PC-9 (cell line): ENCODE measurements at regions not wholly inside any gene's neighbourhood (a gene's known extent, or its start where the extent isn't known, plus 50 kb on each side); places are given as distances from the start of the nearest gene placed in this dataset.

Experiments
- BruUV-seq: library from RNA; stranded (reverse); fragments of 400-500 nt; replicated peaks from 2 replicates; lab custom pipeline; 2021; lab: Mats Ljungman, UMichigan
- CTCF ChIA-PET: fragments of 300-600 bp; sonication (Branson Sonifier 250); formaldehyde crosslinking; loops from one replicate; lab custom pipeline; 2022; ENCODE audit warnings: antibody characterized with exemption; lab: Charles Lee
- POLR2A ChIA-PET: fragments of 300-600 bp; sonication (Branson Sonifier 250); formaldehyde crosslinking; loops from one replicate; lab custom pipeline; 2022; ENCODE audit warnings: antibody characterized with exemption; ENCODE audit not compliant: unreplicated experiment; lab: Charles Lee
- DNase-seq, 2 experiments: peaks; one replicate each; pipeline versions ENCODE4 v3.0.0 to v3.0.0-alpha.2; 2015 to 2022; ENCODE audit warnings: mixed read lengths in 1 of 2
- H2AFZ ChIP-seq: fragments of 200-600 bp; sonication (generic); 2 replicates; pipeline ENCODE4 v1.8.1; 2017; ENCODE audit warnings: antibody characterized with exemption
- H3F3A ChIP-seq: fragments of 200-600 bp; sonication (generic); 2 replicates; pipeline ENCODE4 v1.8.1; 2017; ENCODE audit warnings: antibody characterized with exemption, mild to moderate bottlenecking, low read depth; ENCODE audit not compliant: insufficient read depth
- H3K27ac ChIP-seq: fragments of 200-600 bp; sonication (generic); 2 replicates; pipeline ENCODE4 v1.6.1; 2016; ENCODE audit warnings: mixed run types
- H3K27me3 ChIP-seq: fragments of 200-600 bp; sonication (generic); 2 replicates; pipeline ENCODE4 v1.6.1; 2016; ENCODE audit warnings: low read depth, mixed run types; ENCODE audit not compliant: insufficient read depth
- H3K36me3 ChIP-seq: fragments of 200-600 bp; sonication (generic); 2 replicates; pipeline ENCODE4 v1.6.1; 2016; ENCODE audit warnings: low read depth, mixed run types
- H3K4me1 ChIP-seq: fragments of 200-600 bp; sonication (generic); replicated peaks from 2 replicates; pipeline ENCODE4 v1.6.1; 2016; ENCODE audit warnings: mixed run types; ENCODE audit not compliant: insufficient read depth
- H3K4me2 ChIP-seq: fragments of 200-600 bp; sonication (generic); 2 replicates; pipeline ENCODE4 v1.6.1; 2017; ENCODE audit warnings: mixed run types
- H3K4me3 ChIP-seq: fragments of 200-600 bp; sonication (generic); 2 replicates; pipeline ENCODE4 v1.6.1; 2016; ENCODE audit warnings: mixed run types
- H3K79me2 ChIP-seq: fragments of 200-600 bp; sonication (generic); 2 replicates; pipeline ENCODE4 v1.6.1; 2017; ENCODE audit warnings: low read depth, mixed run types
- H3K9me2 ChIP-seq: fragments of 200-600 bp; sonication (generic); 2 replicates; pipeline ENCODE4 v1.8.1; 2017; ENCODE audit warnings: mild to moderate bottlenecking; ENCODE audit not compliant: insufficient read depth
- H3K9me3 ChIP-seq: fragments of 200-600 bp; sonication (generic); 2 replicates; pipeline ENCODE4 v1.8.1; 2016; ENCODE audit warnings: low read depth; ENCODE audit not compliant: insufficient read depth
- H4K20me1 ChIP-seq: fragments of 200-600 bp; sonication (generic); 2 replicates; pipeline ENCODE4 v1.8.1; 2017; ENCODE audit not compliant: insufficient read depth
- CTCF ChIP-seq: fragments of 200-600 bp; sonication (generic); conservative IDR thresholded peaks from 2 replicates; pipeline ENCODE4 v1.6.1; 2017; ENCODE audit warnings: mixed run types, antibody characterized with exemption, mild to moderate bottlenecking, moderate library complexity
- EZH2 ChIP-seq: fragments of 200-600 bp; sonication (generic); IDR thresholded peaks from 2 replicates; pipeline ENCODE4 v1.8.0; 2017; ENCODE audit warnings: antibody characterized with exemption, low read depth
- intact Hi-C: fragments of 100-400 bp; cut with micrococcal nuclease; formaldehyde crosslinking; loops from one replicate; pipeline ENCODE4 v1.10.0; 2022; ENCODE audit not compliant: unreplicated experiment

- Histone ChIP-seq H3K27me3 (no peaks in the 10 kb centered on the region), H3K27ac (no peak overlapping the region), H3K4me2 (no peak overlapping the region), H4K20me1 (no peaks in the 10 kb centered on the region), H3K9me2 (no peaks in the 10 kb centered on the region), H3K79me2 (no peaks in the 10 kb centered on the region), H3K36me3 (no peaks in the 10 kb centered on the region), H3K9me3 (no peaks in the 10 kb centered on the region), H2AFZ (no peak overlapping the region), H3K4me3 (no peak overlapping the region), H3K4me1 (no peaks in the 10 kb centered on the region), H3F3A (no peaks in the 10 kb centered on the region)
- no peak for TF ChIP-seq CTCF
- TF ChIP-seq EZH2 = no peak
- CTCF ChIA-PET = no interaction called here
- POLR2A ChIA-PET = no interaction called here
- intact Hi-C loops = no loop called here
- no peak for DNase-seq
- no TSS peak for BruUV-seq
These were observed 1083.2 kb downstream of the ROBO2 start for GRCh38 chr3:78123058-78123457.

DNA sequence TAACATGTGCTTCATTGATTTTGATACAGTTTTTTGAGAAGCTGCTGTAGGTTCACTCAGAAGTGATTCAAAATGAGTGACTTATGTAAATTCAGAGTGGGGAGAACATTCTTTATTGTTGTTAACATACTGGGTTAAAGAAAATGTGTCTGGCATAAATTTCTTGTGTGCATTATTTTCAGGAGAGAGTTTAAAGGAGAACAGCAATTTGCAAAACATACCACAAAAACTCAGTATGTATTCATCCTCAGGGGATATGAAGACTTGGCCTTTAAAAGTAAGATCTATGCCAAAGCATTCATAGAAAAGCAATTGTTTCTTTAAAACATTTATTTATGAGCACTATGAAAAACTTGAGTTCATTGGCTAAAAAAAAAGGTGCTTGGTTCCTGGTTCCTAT, 1089.8 kb downstream of the ROBO2 start:
- H3K79me2 ChIP-seq = no peaks in the 10 kb centered on the region
- H3K4me1 ChIP-seq = no peaks in the 10 kb centered on the region
- intact Hi-C loops = no loop called here
- H2AFZ ChIP-seq = no peak overlapping the region
- no peaks in the 10 kb centered on the region for H3K27me3 ChIP-seq
- no peaks in the 10 kb centered on the region for H3K36me3 ChIP-seq
- no peak overlapping the region for H3K27ac ChIP-seq
- TF ChIP-seq EZH2 (no peak), CTCF (no peak)
- POLR2A ChIA-PET = no interaction called here
- no peak overlapping the region for H3K4me2 ChIP-seq
- no peaks in the 10 kb centered on the region for H3K9me2 ChIP-seq
- H4K20me1 ChIP-seq = no peaks in the 10 kb centered on the region
- BruUV-seq = no TSS peak
- H3K9me3 ChIP-seq = no peaks in the 10 kb centered on the region
- H3F3A ChIP-seq = no peaks in the 10 kb centered on the region
- no peak overlapping the region for H3K4me3 ChIP-seq
- CTCF ChIA-PET = no interaction called here
- no peak for DNase-seq

- Histone ChIP-seq H3K27ac (no peak overlapping the region), H3K9me2 (no peaks in the 10 kb centered on the region), H2AFZ (no peak overlapping the region), H3K27me3 (no peaks in the 10 kb centered on the region), H3K36me3 (no peaks in the 10 kb centered on the region), H3K4me3 (no peak overlapping the region), H3K9me3 (no peaks in the 10 kb centered on the region), H3K4me2 (no peak overlapping the region), H3F3A (no peaks in the 10 kb centered on the region), H3K4me1 (no peaks in the 10 kb centered on the region), H4K20me1 (no peaks in the 10 kb centered on the region), H3K79me2 (no peaks in the 10 kb centered on the region)
- DNase-seq = no peak
- ChIA-PET POLR2A (no interaction called here), CTCF (no interaction called here)
- no peak for TF ChIP-seq EZH2
- no peak for TF ChIP-seq CTCF
- no TSS peak for BruUV-seq
- intact Hi-C loops = no loop called here
These were observed 1090.9 kb downstream of the ROBO2 start for GRCh38 chr3:78130741-78131290.
